ENCODE measurements at regions not wholly inside any gene's neighbourhood (a gene's known extent, or its start where the extent isn't known, plus 50 kb on each side); places are given as distances from the start of the nearest gene placed in this dataset.

GRCh38 chr2:46827274-46828134, 88.1 kb downstream of the MCFD2 start:
- 87% methylated on average over 12 of the region's 12 CpGs; no CpG with 5 or more reads in 1 of the 2 donors for WGBS, 2 donors (ENCODE audit: low coverage in 1 of 2)
- H3K36me3 ChIP-seq = no peaks in the 10 kb centered on the region
- no peak for DNase-seq
- no peaks in the 10 kb centered on the region for H3K9me3 ChIP-seq
- no peaks in the 10 kb centered on the region for H3K27me3 ChIP-seq
- TF ChIP-seq CTCF (IDR thresholded peaks at IDR 0.05) (no peak), POLR2A (IDR thresholded peaks at IDR 0.05) (no peak), EP300 (IDR thresholded peaks at IDR 0.05; ENCODE audit: low read depth) (no peak), POLR2AphosphoS5 (IDR thresholded peaks at IDR 0.05) (no peak)
- H3K27ac ChIP-seq = no peak overlapping the region
- intact Hi-C loops (cut with DNase I; ENCODE audit: low total_unique reads) = no loop called here
- in situ Hi-C loops (cut with MboI; ENCODE audit: low pct_ligation_motif_present in 1 of 4, low pct_unique_long_range_greater_than_20kb in 1 of 4, low sequenced_read_pairs in 3 of 4) = no loop called here
- H3K4me1 ChIP-seq = no peaks in the 10 kb centered on the region
- no peak overlapping the region for H3K4me3 ChIP-seq

- Histone ChIP-seq H3K36me3 (no peaks in the 10 kb centered on the region), H3K27ac (no peak overlapping the region), H3K27me3 (no peaks in the 10 kb centered on the region), H3K4me1 (no peaks in the 10 kb centered on the region), H3K4me3 (no peak overlapping the region), H3K9me3 (no peaks in the 10 kb centered on the region)
- 82% methylated on average over 14 of the region's 15 CpGs; no CpG with 5 or more reads in 1 of the 2 donors for WGBS, 2 donors (ENCODE audit: low coverage in 1 of 2)
- TF ChIP-seq CTCF (IDR thresholded peaks at IDR 0.05) (no peak), POLR2A (IDR thresholded peaks at IDR 0.05) (no peak), POLR2AphosphoS5 (IDR thresholded peaks at IDR 0.05) (no peak), EP300 (IDR thresholded peaks at IDR 0.05; ENCODE audit: low read depth) (no peak)
- DNase-seq = no peak
- in situ Hi-C loops (cut with MboI; ENCODE audit: low pct_ligation_motif_present in 1 of 4, low pct_unique_long_range_greater_than_20kb in 1 of 4, low sequenced_read_pairs in 3 of 4) (no loop called here), intact Hi-C loops (cut with DNase I; ENCODE audit: low total_unique reads) (no loop called here)
Measured at GRCh38 chr2:46826569-46827245, 88.9 kb downstream of the MCFD2 start.

GRCh38 chr2:46825939-46826568, 89.6 kb downstream of the MCFD2 start:
- intact Hi-C loops (cut with DNase I; ENCODE audit: low total_unique reads) = no loop called here

More at GRCh38 chr2:46825939-46826568, 89.6 kb downstream of the MCFD2 start:
- no peaks in the 10 kb centered on the region for H3K4me1 ChIP-seq
- no peaks in the 10 kb centered on the region for H3K36me3 ChIP-seq
- TF ChIP-seq EP300 (IDR thresholded peaks at IDR 0.05; ENCODE audit: low read depth) (no peak), CTCF (IDR thresholded peaks at IDR 0.05) (no peak), POLR2AphosphoS5 (IDR thresholded peaks at IDR 0.05) (no peak), POLR2A (IDR thresholded peaks at IDR 0.05) (no peak)
- no peak overlapping the region for H3K4me3 ChIP-seq
- DNase-seq = no peak
- H3K9me3 ChIP-seq = no peaks in the 10 kb centered on the region
- in situ Hi-C loops (cut with MboI; ENCODE audit: low pct_ligation_motif_present in 1 of 4, low pct_unique_long_range_greater_than_20kb in 1 of 4, low sequenced_read_pairs in 3 of 4) = no loop called here
- WGBS, 2 donors (ENCODE audit: low coverage in 1 of 2) = 70 to 92% methylated on average over 2 to 11 of the region's 11 CpGs
- no peak overlapping the region for H3K27ac ChIP-seq
- no peaks in the 10 kb centered on the region for H3K27me3 ChIP-seq
